GM12878 (cell line): ENCODE measurements at regions not wholly inside any gene's neighbourhood (a gene's known extent, or its start where the extent isn't known, plus 50 kb on each side); places are given as distances from the start of the nearest gene placed in this dataset.

ENCODE experiments used
- ATAC-seq: fragments of 200-7000 bp; cut with Tn5 transposase; 3 replicates; pipeline ENCODE4 v1.9.1; 2020; ENCODE audit warnings: mild to moderate bottlenecking, moderate library complexity
- BruUV-seq: library from RNA; stranded (reverse); fragments of 400-500 nt; replicated peaks from 2 replicates; lab custom pipeline; 2021; lab: Mats Ljungman, UMichigan
- CTCF ChIA-PET: fragments of 300-600 bp; sonication (Branson Sonifier 250); formaldehyde crosslinking; extraction: SDS; loops from one replicate; lab custom pipeline; 2021; ENCODE audit warnings: inconsistent platforms; lab: Yijun Ruan, JAX
- POLR2A ChIA-PET: fragments of 350-600 bp; formaldehyde crosslinking; extraction: SDS; loops from one replicate; lab custom pipeline; 2021; ENCODE audit warnings: inconsistent platforms; lab: Charles Lee
- RAD21 ChIA-PET: fragments of 300-600 bp; sonication (Branson Sonifier 250); formaldehyde crosslinking; loops from one replicate; lab custom pipeline; 2023; ENCODE audit warnings: antibody characterized with exemption; ENCODE audit not compliant: unreplicated experiment; lab: Charles Lee
- SMC1A ChIA-PET: fragments of 300-600 bp; sonication (Branson Sonifier 250); formaldehyde crosslinking; loops from one replicate; lab custom pipeline; 2023; ENCODE audit not compliant: unreplicated experiment, uncharacterized antibody; lab: Charles Lee
- DNase-seq: peaks from one replicate; pipeline ENCODE4 v3.0.0-alpha.2; 2011; ENCODE audit warnings: low read depth, low spot score
- FAIRE-seq: peaks from 3 replicates; lab custom pipeline; 2011; peaks lifted over from hg19 to GRCh38; lab: Jason Lieb, UNC
- H2AFZ ChIP-seq: 2 replicates; pipeline ENCODE4 v1.6.0; 2011; ENCODE audit warnings: low read depth, low read length, control low read depth; ENCODE audit not compliant: control insufficient read depth
- H3K27ac ChIP-seq: 2 replicates; pipeline ENCODE4 v1.5.1; 2011; ENCODE audit warnings: control low read depth; ENCODE audit not compliant: control insufficient read depth, insufficient read depth
- H3K27me3 ChIP-seq, 2 experiments: replicated peaks in 1 of 2; 2 replicates each; pipeline versions ENCODE4 v1.6.0 to v1.6.1; 2011; ENCODE audit warnings: low read length in 1 of 2; ENCODE audit not compliant: control insufficient read depth in 2 of 2, insufficient read depth in 2 of 2
- H3K36me3 ChIP-seq, 2 experiments: 2 replicates each; pipeline ENCODE4 v1.5.1; 2011; ENCODE audit warnings: low read length in 1 of 2; ENCODE audit not compliant: control insufficient read depth in 2 of 2, insufficient read depth in 2 of 2
- H3K4me1 ChIP-seq: 2 replicates; pipeline ENCODE4 v1.6.1; 2011; ENCODE audit warnings: mild to moderate bottlenecking, low read length, moderate library complexity, mixed read lengths; ENCODE audit not compliant: control insufficient read depth, insufficient read depth
- H3K4me2 ChIP-seq: 2 replicates; pipeline ENCODE4 v1.6.0; 2011; ENCODE audit warnings: control low read depth; ENCODE audit not compliant: control insufficient read depth, insufficient read depth
- H3K4me3 ChIP-seq: fragments of 200-600 bp; sonication (generic); 2 replicates; pipeline ENCODE4 v1.5.1; 2016
- H3K79me2 ChIP-seq: 2 replicates; pipeline ENCODE4 v1.6.0; 2011; ENCODE audit warnings: low read length; ENCODE audit not compliant: control insufficient read depth, insufficient read depth
- H3K9ac ChIP-seq: 2 replicates; pipeline ENCODE4 v1.8.0; 2011; ENCODE audit warnings: low read length, control low read depth, mixed read lengths; ENCODE audit not compliant: control insufficient read depth, insufficient read depth
- H3K9me3 ChIP-seq: replicated peaks from 3 replicates; pipeline ENCODE4 v1.5.1; 2011; ENCODE audit warnings: mild to moderate bottlenecking, low read length; ENCODE audit not compliant: control insufficient read depth, insufficient read depth
- H4K20me1 ChIP-seq: 2 replicates; pipeline ENCODE4 v1.6.0; 2011; ENCODE audit not compliant: control insufficient read depth, insufficient read depth
- CUX1 ChIP-seq: IDR thresholded peaks from 2 replicates; pipeline ENCODE4 v1.6.1; 2012; ENCODE audit warnings: improper control_type of control experiment, low read depth, low read length; ENCODE audit not compliant: insufficient replicate concordance
- MLLT1 ChIP-seq: fragments of 450-650 bp; IDR thresholded peaks from 2 replicates; pipeline ENCODE4 v1.6.1; 2016; ENCODE audit warnings: mild to moderate bottlenecking
- PBX3 ChIP-seq: IDR thresholded peaks from 2 replicates; pipeline ENCODE4 v1.6.1; 2011; ENCODE audit warnings: mild to moderate bottlenecking, low read depth, low read length, moderate library complexity; ENCODE audit not compliant: insufficient replicate concordance
- POLR2AphosphoS5 ChIP-seq: IDR thresholded peaks from 2 replicates; pipeline ENCODE4 v1.6.1; 2011; ENCODE audit warnings: mild to moderate bottlenecking, low read length, inconsistent platforms
- SIX5 ChIP-seq: IDR thresholded peaks from 2 replicates; pipeline ENCODE4 v1.6.1; 2011; ENCODE audit warnings: mild to moderate bottlenecking, low read depth, low read length, moderate library complexity; ENCODE audit not compliant: severe bottlenecking
- SP1 ChIP-seq: IDR thresholded peaks from one replicate; pipeline ENCODE4 v1.6.1; 2011; ENCODE audit warnings: low read depth, low read length
- ZNF687 ChIP-seq: fragments of 450-650 bp; IDR thresholded peaks from 2 replicates; pipeline ENCODE4 v1.6.1; 2017; ENCODE audit warnings: mild to moderate bottlenecking, moderate library complexity
- WGBS: methylation state at CpG from one replicate; pipeline ENCODE4 v1.1.6; 2016; ENCODE audit warnings: low lambda C conversion rate; ENCODE audit not compliant: insufficient replicate concordance, insufficient coverage; ENCODE audit errors: missing lambda C conversion rate; 5-methylcytosine and 5-hydroxymethylcytosine counted together
- in situ Hi-C: fragments of 300-500 bp; cut with MboI; formaldehyde crosslinking; loops from 9 replicates; pipeline ENCODE4 v1.14.3; 2018; ENCODE audit warnings: mixed read lengths
- intact Hi-C: fragments of 100-400 bp; cut with micrococcal nuclease; formaldehyde crosslinking; loops from one replicate; pipeline ENCODE4 v1.14.2; 2022; ENCODE audit not compliant: unreplicated experiment

- no peak for DNase-seq
- Histone ChIP-seq H3K9me3 (no peaks in the 10 kb centered on the region), H4K20me1 (no peaks in the 10 kb centered on the region), H3K27ac (no peak overlapping the region), H3K27me3 (no peaks in the 10 kb centered on the region), H3K4me1 (no peaks in the 10 kb centered on the region), H2AFZ (no peak overlapping the region), H3K4me2 (no peak overlapping the region), H3K79me2 (no peaks in the 10 kb centered on the region), H3K9ac (no peak overlapping the region), H3K36me3 (no peaks in the 10 kb centered on the region), H3K4me3 (no peak overlapping the region)
- RAD21 ChIA-PET: no interaction called here
- POLR2A ChIA-PET: no interaction called here
- no peak for ATAC-seq
- CTCF ChIA-PET: no interaction called here
- intact Hi-C loops (no loop called here), in situ Hi-C loops (no loop called here)
- no TSS peak for BruUV-seq
- SMC1A ChIA-PET: no interaction called here
- FAIRE-seq: no peak
- 32% methylated on average over 5 of the region's 5 CpGs for WGBS
- TF ChIP-seq MLLT1 (no peak), SP1 (no peak), PBX3 (no peak), SIX5 (no peak), POLR2AphosphoS5 (no peak), CUX1 (no peak), ZNF687 (no peak)
Observed at GRCh38 chr4:13007802-13008470, 476.2 kb downstream of the RAB28 start.
